ENCODE measurements at regions not wholly inside any gene's neighbourhood (a gene's known extent, or its start where the extent isn't known, plus 50 kb on each side); places are given as distances from the start of the nearest gene placed in this dataset.

- TF ChIP-seq ZNF462 (CRISPR knock-in tag; IDR thresholded peaks at IDR 0.05) (no peak), EZH2 (IDR thresholded peaks at IDR 0.05; ENCODE audit: low read depth, unreplicated experiment) (no peak), ETS1 (IDR thresholded peaks at IDR 0.05) (no peak), REST (IDR thresholded peaks at IDR 0.05; ENCODE audit: unreplicated experiment) (no peak), CREB1 (CRISPR knock-in tag; IDR thresholded peaks at IDR 0.05; ENCODE audit: low read depth) (no peak), ZNF331 (CRISPR knock-in tag; IDR thresholded peaks at IDR 0.05; ENCODE audit: low read depth) (no peak), ZNF114 (CRISPR knock-in tag; IDR thresholded peaks at IDR 0.05) (no peak)
These were observed 489.3 kb upstream of the RORB start (continued) for GRCh38 chr9:74007833-74008232.
